ENCODE measurements at regions not wholly inside any gene's neighbourhood (a gene's known extent, or its start where the extent isn't known, plus 50 kb on each side); places are given as distances from the start of the nearest gene placed in this dataset.

GRCh38 chrX:122934131-122934530 lies 249.9 kb upstream of the GRIA3 start:
- no peak for TF ChIP-seq POLR2A (IDR thresholded peaks at IDR 0.05)
- intact Hi-C loops (cut with DNase I; ENCODE audit: low total_unique reads), result no loop called here
- H3K4me1 ChIP-seq, result no peaks in the 10 kb centered on the region
- DNase-seq, result no peak
- H3K9me3 ChIP-seq, result no peaks in the 10 kb centered on the region
- H3K36me3 ChIP-seq, result no peaks in the 10 kb centered on the region
- no peaks in the 10 kb centered on the region for H3K27me3 ChIP-seq
- H3K4me3 ChIP-seq, result no peak overlapping the region
- H3K27ac ChIP-seq, result no peak overlapping the region

DNA sequence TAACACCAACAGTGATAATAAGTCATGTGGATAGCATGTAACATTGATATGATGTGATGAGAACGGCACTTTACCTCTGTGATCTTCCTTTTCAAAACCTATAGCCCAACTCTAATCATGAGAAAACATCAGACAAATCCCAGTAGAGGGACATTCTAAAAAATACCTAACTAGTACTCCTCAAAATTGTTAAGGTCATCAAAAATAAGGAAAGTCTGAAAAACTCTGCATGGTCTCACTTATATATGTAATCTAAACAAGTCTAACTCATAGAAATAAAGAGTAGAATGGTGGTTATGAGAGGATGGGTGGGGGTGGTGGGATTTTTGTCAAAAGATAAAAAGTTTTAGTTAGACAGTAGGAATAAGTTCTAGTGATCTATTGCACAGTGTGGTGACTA lies 243.9 kb upstream of the GRIA3 start:
- DNase-seq, result no peak
- Histone ChIP-seq H3K27ac (no peak overlapping the region), H3K36me3 (no peaks in the 10 kb centered on the region), H3K4me1 (no peaks in the 10 kb centered on the region), H3K4me3 (no peak overlapping the region), H3K9me3 (no peaks in the 10 kb centered on the region), H3K27me3 (no peaks in the 10 kb centered on the region)
- no peak for TF ChIP-seq POLR2A (IDR thresholded peaks at IDR 0.05)
- no peak for TF ChIP-seq CTCF (IDR thresholded peaks at IDR 0.05)
- intact Hi-C loops (cut with DNase I; ENCODE audit: low total_unique reads), result no loop called here

- intact Hi-C loops (cut with DNase I; ENCODE audit: low total_unique reads), result no loop called here
- TF ChIP-seq CTCF (IDR thresholded peaks at IDR 0.05) (no peak), POLR2A (IDR thresholded peaks at IDR 0.05) (no peak)
- H3K36me3 ChIP-seq, result no peaks in the 10 kb centered on the region
Measured at GRCh38 chrX:122941806-122942205, 242.3 kb upstream of the GRIA3 start.

GRCh38 chrX:122943918-122944317 lies 240.2 kb upstream of the GRIA3 start:
- no peaks in the 10 kb centered on the region for H3K36me3 ChIP-seq
- no peak for TF ChIP-seq POLR2A (IDR thresholded peaks at IDR 0.05)
- no peak for TF ChIP-seq CTCF (IDR thresholded peaks at IDR 0.05)
- H3K4me1 ChIP-seq, result no peaks in the 10 kb centered on the region
- no peaks in the 10 kb centered on the region for H3K9me3 ChIP-seq
- H3K4me3 ChIP-seq, result no peak overlapping the region
- DNase-seq, result no peak
- intact Hi-C loops (cut with DNase I; ENCODE audit: low total_unique reads), result no loop called here
- no peak overlapping the region for H3K27ac ChIP-seq
- H3K27me3 ChIP-seq, result no peaks in the 10 kb centered on the region

More at GRCh38 chrX:122941806-122942205, 242.3 kb upstream of the GRIA3 start:
- Histone ChIP-seq H3K4me1 (no peaks in the 10 kb centered on the region), H3K9me3 (no peaks in the 10 kb centered on the region), H3K27me3 (no peaks in the 10 kb centered on the region), H3K27ac (no peak overlapping the region), H3K4me3 (no peak overlapping the region)
- DNase-seq, result no peak

GRCh38 chrX:122945328-122945727 lies 238.8 kb upstream of the GRIA3 start:
- no peaks in the 10 kb centered on the region for H3K4me1 ChIP-seq
- TF ChIP-seq CTCF (IDR thresholded peaks at IDR 0.05) (no peak), POLR2A (IDR thresholded peaks at IDR 0.05) (no peak)
- no peak overlapping the region for H3K4me3 ChIP-seq
- H3K27me3 ChIP-seq, result no peaks in the 10 kb centered on the region
- no peaks in the 10 kb centered on the region for H3K9me3 ChIP-seq
- intact Hi-C loops (cut with DNase I; ENCODE audit: low total_unique reads), result no loop called here
- no peak overlapping the region for H3K27ac ChIP-seq
- DNase-seq, result no peak
- no peaks in the 10 kb centered on the region for H3K36me3 ChIP-seq

GRCh38 chrX:122972604-122973003 lies 211.5 kb upstream of the GRIA3 start:
- Histone ChIP-seq H3K27me3 (no peaks in the 10 kb centered on the region), H3K4me1 (no peaks in the 10 kb centered on the region), H3K36me3 (no peaks in the 10 kb centered on the region), H3K9me3 (no peaks in the 10 kb centered on the region), H3K27ac (no peak overlapping the region), H3K4me3 (no peak overlapping the region)
- intact Hi-C loops (cut with DNase I; ENCODE audit: low total_unique reads), result no loop called here
- TF ChIP-seq POLR2A (IDR thresholded peaks at IDR 0.05), result no peak
- TF ChIP-seq CTCF (IDR thresholded peaks at IDR 0.05), result no peak
- DNase-seq, result no peak
